DMS53 treated with DMSO at 0.1 percent for 48 hours (cell line): ENCODE measurements at regions not wholly inside any gene's neighbourhood (a gene's known extent, or its start where the extent isn't known, plus 50 kb on each side); places are given as distances from the start of the nearest gene placed in this dataset.

Experiments
- DNase-seq: peaks from one replicate; lab custom pipeline; 2025; ENCODE audit not compliant: unreplicated experiment; lab: John Stamatoyannopoulos, UW

DNA sequence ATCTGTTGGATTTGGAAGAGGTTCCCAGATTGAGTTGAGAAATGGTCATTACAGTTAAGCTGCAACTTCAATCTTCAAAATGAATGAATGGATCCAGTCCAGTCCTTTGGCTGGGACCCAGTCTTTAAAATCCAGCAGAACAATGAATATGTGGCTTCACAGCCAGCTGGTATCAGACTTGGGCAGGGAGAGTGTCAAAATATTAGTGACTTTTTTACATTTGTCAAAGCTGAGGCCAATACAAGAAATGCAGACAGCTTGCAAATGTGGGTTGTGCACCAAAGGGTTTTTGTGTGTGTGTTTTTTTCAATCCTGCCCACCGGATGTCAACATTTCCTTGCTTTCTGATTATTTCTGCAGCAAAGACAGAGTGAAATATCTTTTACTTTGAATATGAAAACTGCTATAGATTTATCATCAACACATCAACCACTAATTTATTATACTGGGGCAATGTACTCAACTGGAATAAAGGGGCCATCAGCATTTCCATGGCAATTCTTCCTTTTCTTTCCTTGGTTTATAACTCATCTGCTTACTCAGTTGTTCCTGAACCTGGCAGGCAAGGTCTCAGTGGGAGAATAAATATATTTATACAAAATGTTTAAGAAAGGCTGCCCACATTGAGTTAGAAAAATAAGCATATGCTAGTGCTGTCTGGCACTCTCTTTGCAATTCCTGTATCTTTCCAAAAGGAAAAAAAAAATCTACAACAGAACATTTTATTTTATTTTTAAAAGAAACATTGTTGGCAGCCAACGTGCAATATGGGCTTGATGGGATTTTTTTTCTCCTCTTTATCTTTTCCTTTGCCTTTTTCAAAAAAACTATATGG is 491.6 kb upstream of the C1orf87 start:
- no peak for DNase-seq

DNA sequence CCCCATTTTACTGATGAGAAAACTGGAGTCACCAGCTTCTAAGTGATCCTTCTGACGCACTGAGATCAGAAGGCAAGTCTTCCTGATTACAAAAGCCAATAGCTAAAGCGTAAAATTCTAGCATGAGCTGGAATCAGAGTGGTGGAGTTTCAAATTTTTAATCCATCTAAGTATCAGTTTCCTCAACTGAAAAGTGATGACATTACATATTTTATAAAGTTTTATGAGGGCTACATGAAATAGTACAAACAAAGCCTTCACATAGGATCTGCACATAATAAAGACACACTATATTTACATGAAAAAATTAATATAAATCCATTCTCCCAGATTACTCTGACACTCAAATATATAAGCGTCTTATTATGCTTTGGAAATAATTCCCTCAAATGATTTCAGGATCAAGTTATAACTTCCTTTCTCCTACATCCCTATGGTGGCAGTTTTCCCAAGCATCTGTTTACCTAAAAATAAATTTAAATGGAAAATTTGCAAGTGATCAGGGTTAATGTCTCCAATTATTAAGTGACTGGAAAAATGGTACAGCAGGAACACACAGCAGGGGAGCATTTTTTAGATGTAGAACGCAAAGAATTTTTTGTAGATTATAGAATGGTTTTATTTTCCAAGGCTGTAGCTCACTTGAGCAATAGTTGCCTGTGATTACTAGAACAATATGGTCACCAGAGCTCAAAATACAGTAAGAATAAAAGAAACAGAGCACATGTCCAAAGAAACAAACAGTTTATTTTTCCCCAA is 490.4 kb upstream of the C1orf87 start:
- DNase-seq, result no peak

DNA sequence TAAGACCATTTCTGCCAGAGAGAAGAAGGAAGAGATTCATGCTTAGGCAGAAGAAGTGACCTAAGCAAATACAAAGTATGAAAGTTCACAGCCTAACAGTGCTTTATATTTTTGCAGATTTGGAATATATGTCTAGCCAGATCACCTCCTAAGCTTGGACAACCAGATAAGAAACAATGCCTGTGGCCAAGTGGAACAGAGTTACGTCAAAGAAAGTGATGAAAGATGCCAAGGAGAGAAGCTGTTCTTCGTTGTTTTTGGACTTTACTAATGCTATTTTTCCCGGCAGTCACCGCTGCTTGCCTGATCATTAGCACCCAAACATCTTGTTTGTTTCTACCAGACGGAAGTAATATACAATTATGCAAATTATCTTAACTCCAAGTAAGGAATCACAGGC is 489.2 kb upstream of the C1orf87 start:
- no peak for DNase-seq

- DNase-seq, result no peak
Observed at GRCh38 chr1:60560701-60561100, 487.1 kb upstream of the C1orf87 start.

DNA sequence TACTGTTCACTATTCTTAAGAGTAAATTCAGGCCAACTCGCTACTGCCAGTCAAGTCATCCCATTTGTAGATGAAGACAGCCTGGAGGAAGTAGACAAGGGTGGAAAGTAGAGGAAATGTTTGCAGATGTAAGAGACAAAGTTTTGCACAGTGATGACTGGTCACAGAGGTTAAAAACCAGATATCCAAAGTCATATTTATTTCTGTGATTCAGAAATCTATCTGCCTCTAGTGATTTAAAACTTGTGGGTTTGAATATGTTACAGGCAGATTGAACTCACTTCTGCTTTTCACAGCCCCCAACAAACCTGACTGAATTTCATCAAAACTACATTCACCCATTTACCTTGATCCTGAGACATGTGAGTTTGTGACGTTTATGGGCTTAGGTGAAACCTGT is 484.7 kb upstream of the C1orf87 start:
- no peak for DNase-seq

GRCh38 chr1:60553730-60554129 is 480.2 kb upstream of the C1orf87 start:
- no peak for DNase-seq

DNA sequence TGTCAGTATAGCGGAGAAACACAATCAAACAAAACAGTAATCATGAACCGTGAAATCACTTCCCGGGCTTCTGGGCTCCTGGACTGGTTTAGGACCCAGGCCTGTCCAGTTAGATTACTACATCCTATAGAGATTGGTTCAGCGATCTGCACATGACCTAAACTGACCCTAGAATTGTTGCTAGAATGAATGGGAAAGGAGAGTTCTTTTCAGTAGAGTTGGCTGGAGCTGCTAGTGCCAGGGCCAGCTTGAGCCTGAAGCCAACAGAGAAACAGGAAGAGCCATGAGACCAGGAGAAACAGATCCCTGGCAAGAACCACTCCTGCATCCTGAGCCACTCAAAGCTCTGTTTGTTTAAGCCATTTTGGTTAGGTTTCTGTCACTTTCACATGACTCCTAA is 474.3 kb upstream of the C1orf87 start:
- peak; percentile 84 for DNase-seq

DNA sequence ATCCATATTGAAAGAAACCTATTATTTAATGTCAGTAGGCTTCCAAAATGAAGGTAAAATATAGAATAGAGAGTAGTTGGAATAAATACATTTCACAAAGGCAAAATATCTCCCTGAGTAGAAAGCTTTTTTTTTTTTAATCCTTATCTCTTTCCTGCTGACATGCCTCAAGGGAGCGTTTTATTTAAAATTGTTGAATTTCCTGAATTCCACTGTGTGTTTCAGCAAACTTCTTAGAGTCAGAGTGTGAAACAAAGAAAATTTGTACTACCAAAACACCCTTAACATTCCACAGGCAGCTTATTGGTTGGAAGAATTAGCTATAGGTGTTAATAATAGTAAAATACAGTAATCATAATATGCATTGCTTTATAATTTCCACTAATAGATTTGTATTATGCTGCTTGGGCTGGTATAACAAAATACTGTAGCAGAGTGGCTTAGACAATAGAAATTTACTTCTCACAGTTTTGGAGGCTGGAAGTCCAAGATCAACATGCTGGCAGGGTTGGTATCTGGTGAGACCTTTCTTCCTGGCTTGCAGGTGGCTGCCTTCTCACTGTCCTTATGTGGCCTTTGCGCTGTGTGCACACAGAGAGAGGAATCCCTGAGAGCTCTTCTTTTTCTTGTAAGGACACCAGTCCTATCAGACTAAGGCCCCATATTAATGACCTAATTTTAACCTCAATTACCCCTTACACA is 468.4 kb upstream of the C1orf87 start:
- DNase-seq, result no peak

DNA sequence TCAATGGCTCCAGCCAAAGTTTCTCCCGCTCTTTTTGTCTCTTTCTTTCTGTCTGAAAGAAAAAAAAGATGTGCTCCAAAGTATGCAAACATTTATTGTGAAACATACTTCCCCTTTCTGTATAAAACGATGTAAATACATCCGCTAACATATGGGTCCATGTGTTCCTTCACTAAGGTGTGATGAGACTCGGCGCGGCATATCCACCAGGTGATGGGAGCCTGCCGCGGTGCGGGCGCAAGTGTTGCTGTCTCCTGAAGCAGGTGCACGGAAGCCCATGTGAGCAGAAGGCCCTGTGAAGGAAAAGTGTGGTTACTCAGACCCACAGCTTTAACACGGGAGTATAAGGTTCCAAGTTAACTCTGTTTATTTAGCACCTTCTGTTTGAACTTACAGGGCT is 466.6 kb upstream of the C1orf87 start:
- DNase-seq, result no peak

GRCh38 chr1:60535713-60536112 is 462.1 kb upstream of the C1orf87 start:
- no peak for DNase-seq

DNA sequence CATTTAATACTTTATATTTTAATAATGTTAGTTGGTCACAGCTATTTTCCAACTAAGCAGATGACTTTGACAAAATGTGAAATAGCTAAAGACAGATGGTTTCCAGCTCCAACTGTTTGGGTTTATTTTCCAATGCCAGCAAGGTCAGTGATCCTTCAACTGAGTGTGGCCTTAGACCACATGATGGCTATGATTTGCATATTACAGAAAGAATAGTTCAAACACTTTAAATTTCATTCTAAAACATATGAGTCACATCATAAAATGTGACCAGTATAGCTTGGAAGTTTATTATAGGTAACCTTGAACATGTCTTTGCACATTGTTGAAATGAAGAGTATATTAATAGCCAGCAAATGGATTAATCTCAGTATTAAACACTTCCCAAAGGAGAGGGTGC is 454.0 kb upstream of the C1orf87 start:
- no peak for DNase-seq

DNA sequence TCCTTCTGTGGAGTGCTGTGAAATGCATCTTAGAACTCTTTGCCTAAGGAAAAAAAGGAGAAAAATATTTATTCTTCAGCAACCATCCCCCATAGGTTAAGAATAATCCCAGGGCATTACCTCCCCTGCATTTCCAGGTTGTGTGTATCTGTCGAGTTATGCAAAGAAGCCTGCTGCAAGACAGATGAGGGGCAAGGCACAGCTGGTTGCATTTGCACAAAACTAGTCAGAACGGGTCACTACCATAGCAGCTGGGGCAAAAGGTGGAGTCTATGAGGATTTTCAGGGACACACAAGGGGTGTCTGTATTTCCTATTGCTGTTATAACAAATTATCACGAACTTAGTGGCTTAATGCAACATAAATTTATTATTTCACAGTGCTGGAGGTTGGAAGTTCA is 443.4 kb upstream of the C1orf87 start:
- DNase-seq, result no peak

GRCh38 chr1:60510162-60510561 is 436.6 kb upstream of the C1orf87 start:
- no peak for DNase-seq

DNA sequence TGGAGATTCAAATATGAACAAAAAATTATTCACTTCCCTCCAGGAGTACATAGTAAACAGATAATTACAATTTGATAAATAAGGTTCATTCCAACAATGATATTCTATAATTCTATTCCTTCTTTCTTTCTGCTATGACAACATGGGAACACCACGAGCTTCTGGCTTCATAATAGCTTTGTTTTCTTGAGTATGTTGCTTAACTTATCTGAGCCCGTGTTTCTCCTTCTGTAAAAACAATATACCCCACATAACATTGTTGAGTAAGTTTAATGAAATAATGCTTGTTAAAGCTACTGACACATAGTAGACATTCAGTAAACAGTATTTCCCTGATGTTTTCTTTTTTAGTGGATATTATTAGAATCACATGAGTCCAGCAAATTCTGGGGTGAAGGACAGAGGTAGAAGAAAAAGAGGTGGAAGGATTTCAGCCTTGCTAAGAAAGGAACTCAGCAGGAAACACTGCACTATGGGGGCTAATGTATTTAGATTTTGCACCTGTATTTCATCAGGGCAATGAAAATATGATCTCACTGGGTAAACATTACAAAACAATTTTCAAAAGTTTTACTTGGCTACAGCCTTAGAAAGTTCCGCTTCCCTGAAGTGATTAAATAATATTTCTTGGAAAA is 430.8 kb upstream of the C1orf87 start:
- no peak for DNase-seq

GRCh38 chr1:60503266-60503925 is 429.8 kb upstream of the C1orf87 start:
- DNase-seq, result no peak

DNA sequence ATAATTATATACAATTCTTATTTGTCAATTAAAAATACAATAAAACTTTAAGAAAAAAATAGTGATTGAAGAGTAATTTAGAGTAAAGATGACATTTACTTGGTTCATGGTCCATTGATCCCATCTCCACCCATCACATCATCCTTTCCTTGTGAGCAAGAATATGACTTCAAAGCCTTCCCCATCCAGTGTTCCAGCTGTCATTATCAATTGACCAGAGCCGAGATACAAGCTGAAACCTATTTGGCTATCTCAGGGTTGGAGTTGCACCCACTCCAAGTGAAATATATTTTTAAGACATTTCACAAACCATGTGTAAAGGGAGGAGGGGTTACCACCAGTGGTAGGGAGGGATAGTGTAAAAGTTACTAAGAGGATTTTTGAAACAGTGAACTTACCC is 428.9 kb upstream of the C1orf87 start:
- DNase-seq, result no peak

GRCh38 chr1:60489916-60490480 is 416.4 kb upstream of the C1orf87 start:
- DNase-seq, result peak; percentile 80

- DNase-seq, result no peak
Observed at GRCh38 chr1:60488847-60489246, 415.3 kb upstream of the C1orf87 start.

DNA sequence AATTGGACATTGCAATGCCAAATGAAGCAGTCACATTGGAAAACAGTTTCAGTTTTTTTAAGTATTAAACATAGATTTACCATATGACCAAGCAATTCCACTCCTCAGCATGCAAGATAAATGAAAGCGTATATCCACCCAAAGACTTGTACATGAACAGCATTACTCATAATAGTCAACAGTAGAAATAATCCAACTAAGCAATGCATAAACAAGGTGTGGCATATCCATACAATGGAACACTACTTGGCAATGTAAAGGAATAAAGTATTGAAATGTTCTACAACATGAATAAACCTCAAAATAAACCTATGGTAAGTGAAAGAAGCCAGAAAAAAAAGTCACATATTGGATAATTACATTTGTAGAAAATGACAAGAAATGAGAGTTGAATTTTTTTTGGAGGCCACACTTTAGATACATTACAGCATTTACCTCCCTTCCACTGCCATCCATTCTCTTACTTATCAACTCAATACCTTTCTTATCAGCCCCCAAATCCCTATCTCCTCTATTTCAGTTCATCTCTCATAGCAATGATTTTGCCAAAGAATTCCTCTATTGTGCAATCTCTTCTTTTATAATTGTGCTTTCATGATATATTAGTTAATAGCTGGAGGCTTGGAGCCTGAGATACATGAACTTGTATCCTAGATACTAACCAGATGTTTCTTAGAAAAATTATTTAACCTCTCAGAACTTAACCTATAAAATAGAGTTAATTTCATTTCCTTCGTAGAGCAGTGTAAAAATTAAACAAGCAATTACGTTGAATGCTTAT is 414.2 kb upstream of the C1orf87 start:
- no peak for DNase-seq

DNA sequence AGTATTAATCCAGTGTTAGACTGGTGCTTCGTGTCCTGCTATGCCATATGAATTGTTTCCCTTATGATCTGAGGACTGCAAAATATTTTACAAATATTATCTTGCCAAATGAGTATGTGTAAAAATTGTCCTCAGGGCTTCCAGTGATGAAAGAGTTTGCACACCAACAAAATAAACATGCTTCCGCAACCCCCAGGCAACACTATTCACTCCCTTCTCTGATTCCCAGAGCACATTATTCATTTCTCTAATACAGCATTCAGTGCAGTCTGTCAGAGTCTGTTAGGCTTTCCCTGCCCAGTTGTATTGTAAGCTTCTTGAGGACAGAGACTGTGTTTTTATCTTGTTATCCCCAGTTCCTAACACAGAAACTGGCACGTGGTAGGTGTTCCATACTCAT is 409.9 kb upstream of the C1orf87 start:
- no peak for DNase-seq
